ENCODE measurements at regions not wholly inside any gene's neighbourhood (a gene's known extent, or its start where the extent isn't known, plus 50 kb on each side); places are given as distances from the start of the nearest gene placed in this dataset.
"Not testable (repeated sequence)": the region's sequence is repeated elsewhere in the genome, so short reads cannot be mapped to it uniquely, and the experiment has no call there.

GRCh38 chr2:129379411-129379810 is 600.1 kb upstream of the RAB6C start:
- Histone ChIP-seq H3K9ac (ENCODE audit: low read depth, low read length) (no peak overlapping the region), H3K4me1 (ENCODE audit: insufficient read depth, low read length) (no peaks in the 10 kb centered on the region), H3K9me3 (ENCODE audit: insufficient read depth, low read depth, low read length) (no peaks in the 10 kb centered on the region), H3K36me3 (ENCODE audit: insufficient read depth, low read length) (no peaks in the 10 kb centered on the region), H3K27me3 (ENCODE audit: insufficient read depth, low read length) (no peaks in the 10 kb centered on the region), H3K27ac (ENCODE audit: low read depth, low read length) (no peak overlapping the region), H3K4me3 (ENCODE audit: low read length) (no peak overlapping the region)
- WGBS: 78% methylated on average over 3 of the region's 3 CpGs

- Histone ChIP-seq H3K9me3 (ENCODE audit: insufficient read depth, low read depth, low read length) (no peaks in the 10 kb centered on the region), H3K27ac (ENCODE audit: low read depth, low read length) (no peak overlapping the region), H3K4me1 (ENCODE audit: insufficient read depth, low read length) (no peaks in the 10 kb centered on the region), H3K9ac (ENCODE audit: low read depth, low read length) (no peak overlapping the region), H3K4me3 (ENCODE audit: low read length) (no peak overlapping the region), H3K36me3 (ENCODE audit: insufficient read depth, low read length) (no peaks in the 10 kb centered on the region), H3K27me3 (ENCODE audit: insufficient read depth, low read length) (no peaks in the 10 kb centered on the region)
Observed at GRCh38 chr2:129381789-129382188, 597.7 kb upstream of the RAB6C start.

DNA sequence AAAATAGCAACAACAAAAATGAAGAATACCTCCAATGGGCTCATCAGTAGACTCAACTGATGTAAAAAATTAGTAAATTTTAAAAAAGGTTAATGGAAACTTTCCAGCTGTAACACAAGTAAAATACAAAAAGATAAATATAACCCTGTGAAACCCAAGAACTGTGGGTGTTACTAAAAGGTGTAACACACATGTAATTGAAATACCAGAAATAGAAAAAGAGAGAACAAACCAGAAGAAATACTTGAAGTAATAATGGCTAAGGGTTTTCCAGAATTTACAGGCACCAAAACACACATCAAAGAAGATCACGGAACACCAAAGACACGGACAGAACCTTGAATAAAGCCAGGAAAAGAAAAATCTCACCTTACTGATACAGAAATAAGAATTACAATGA is 590.6 kb upstream of the RAB6C start:
- 92% methylated on average over 2 of the region's 2 CpGs for WGBS
- H3K4me1 ChIP-seq (ENCODE audit: insufficient read depth, low read length): no peaks in the 10 kb centered on the region
- H3K4me3 ChIP-seq (ENCODE audit: low read length): no peak overlapping the region
- H3K27me3 ChIP-seq (ENCODE audit: insufficient read depth, low read length): no peaks in the 10 kb centered on the region
- no peaks in the 10 kb centered on the region for H3K9me3 ChIP-seq (ENCODE audit: insufficient read depth, low read depth, low read length)
- H3K27ac ChIP-seq (ENCODE audit: low read depth, low read length): no peak overlapping the region
- no peaks in the 10 kb centered on the region for H3K36me3 ChIP-seq (ENCODE audit: insufficient read depth, low read length)
- H3K9ac ChIP-seq (ENCODE audit: low read depth, low read length): no peak overlapping the region

DNA sequence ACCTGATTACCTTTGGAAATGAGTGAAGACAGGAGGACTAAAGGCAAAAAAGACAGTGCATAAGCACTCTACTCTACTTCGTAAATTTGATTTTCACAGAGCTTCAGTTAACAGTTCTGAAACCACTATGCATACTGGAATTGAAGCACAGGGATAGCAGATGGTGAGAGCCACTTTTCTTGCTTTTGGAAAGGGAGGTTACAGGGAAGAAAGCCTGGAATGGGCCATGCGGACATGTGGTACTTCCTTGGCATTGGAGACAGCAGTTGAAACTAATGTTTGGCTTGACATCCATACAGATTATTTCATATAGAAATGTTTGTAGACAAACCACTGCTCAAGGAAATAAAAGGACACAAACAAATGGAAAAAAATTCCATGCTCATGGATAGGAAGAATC is 585.6 kb upstream of the RAB6C start:
- no peak overlapping the region for H3K9ac ChIP-seq (ENCODE audit: low read depth, low read length)
- H3K4me1 ChIP-seq (ENCODE audit: insufficient read depth, low read length): no peaks in the 10 kb centered on the region
- 82% methylated on average over 2 of the region's 2 CpGs for WGBS
- H3K4me3 ChIP-seq (ENCODE audit: low read length): no peak overlapping the region
- no peaks in the 10 kb centered on the region for H3K9me3 ChIP-seq (ENCODE audit: insufficient read depth, low read depth, low read length)
- H3K27me3 ChIP-seq (ENCODE audit: insufficient read depth, low read length): no peaks in the 10 kb centered on the region
- H3K36me3 ChIP-seq (ENCODE audit: insufficient read depth, low read length): no peaks in the 10 kb centered on the region
- no peak overlapping the region for H3K27ac ChIP-seq (ENCODE audit: low read depth, low read length)

GRCh38 chr2:129396980-129397599 is 582.4 kb upstream of the RAB6C start:
- 73% methylated on average over 3 of the region's 3 CpGs for WGBS
- Histone ChIP-seq H3K9ac (ENCODE audit: low read depth, low read length) (no peak overlapping the region), H3K9me3 (ENCODE audit: insufficient read depth, low read depth, low read length) (no peaks in the 10 kb centered on the region), H3K4me3 (ENCODE audit: low read length) (no peak overlapping the region), H3K4me1 (ENCODE audit: insufficient read depth, low read length) (no peaks in the 10 kb centered on the region), H3K27me3 (ENCODE audit: insufficient read depth, low read length) (no peaks in the 10 kb centered on the region), H3K36me3 (ENCODE audit: insufficient read depth, low read length) (no peaks in the 10 kb centered on the region), H3K27ac (ENCODE audit: low read depth, low read length) (no peak overlapping the region)

DNA sequence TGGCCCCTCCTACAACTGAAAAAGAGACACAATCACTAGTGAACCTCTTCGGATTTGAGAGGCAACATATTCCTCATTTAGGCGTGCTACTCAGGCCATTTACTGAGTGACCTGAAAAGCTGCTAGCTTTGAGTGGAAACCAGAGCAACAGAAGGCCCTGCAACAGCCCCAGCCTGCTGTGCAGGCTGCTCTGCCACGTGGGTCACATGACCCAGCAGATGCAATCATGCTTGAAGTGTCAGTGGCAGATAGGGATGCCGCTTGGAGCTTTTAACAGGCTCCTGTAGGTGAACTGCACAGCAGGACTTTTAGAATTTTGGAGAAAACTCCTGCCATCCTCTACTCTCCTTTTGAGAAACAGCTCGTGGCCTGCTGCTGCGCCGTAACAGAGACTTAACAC is 578.6 kb upstream of the RAB6C start:
- Histone ChIP-seq H3K27ac (ENCODE audit: low read depth, low read length) (no peak overlapping the region), H3K27me3 (ENCODE audit: insufficient read depth, low read length) (no peaks in the 10 kb centered on the region), H3K9ac (ENCODE audit: low read depth, low read length) (no peak overlapping the region), H3K4me1 (ENCODE audit: insufficient read depth, low read length) (no peaks in the 10 kb centered on the region), H3K9me3 (ENCODE audit: insufficient read depth, low read depth, low read length) (no peaks in the 10 kb centered on the region), H3K4me3 (ENCODE audit: low read length) (no peak overlapping the region), H3K36me3 (ENCODE audit: insufficient read depth, low read length) (no peaks in the 10 kb centered on the region)
- 83% methylated on average over 7 of the region's 7 CpGs for WGBS

- no peaks in the 10 kb centered on the region for H3K36me3 ChIP-seq (ENCODE audit: insufficient read depth, low read length)
- 89% methylated on average over 2 of the region's 2 CpGs for WGBS
Observed at GRCh38 chr2:129402076-129402475, 577.4 kb upstream of the RAB6C start.

GRCh38 chr2:129404000-129404685 is 575.3 kb upstream of the RAB6C start:
- Histone ChIP-seq H3K36me3 (ENCODE audit: insufficient read depth, low read length) (no peaks in the 10 kb centered on the region), H3K27me3 (ENCODE audit: insufficient read depth, low read length) (no peaks in the 10 kb centered on the region), H3K27ac (ENCODE audit: low read depth, low read length) (no peak overlapping the region), H3K4me3 (ENCODE audit: low read length) (no peak overlapping the region), H3K9ac (ENCODE audit: low read depth, low read length) (no peak overlapping the region), H3K9me3 (ENCODE audit: insufficient read depth, low read depth, low read length) (peaks cover 8% of the 10 kb centered on the region; the same call in 1 of the 2 replicates), H3K4me1 (ENCODE audit: insufficient read depth, low read length) (no peaks in the 10 kb centered on the region)
- WGBS: 62% methylated on average over 2 of the region's 2 CpGs

More at GRCh38 chr2:129402076-129402475, 577.4 kb upstream of the RAB6C start:
- no peaks in the 10 kb centered on the region for H3K9me3 ChIP-seq (ENCODE audit: insufficient read depth, low read depth, low read length)
- no peaks in the 10 kb centered on the region for H3K4me1 ChIP-seq (ENCODE audit: insufficient read depth, low read length)
- H3K9ac ChIP-seq (ENCODE audit: low read depth, low read length): no peak overlapping the region
- H3K4me3 ChIP-seq (ENCODE audit: low read length): no peak overlapping the region
- no peaks in the 10 kb centered on the region for H3K27me3 ChIP-seq (ENCODE audit: insufficient read depth, low read length)
- no peak overlapping the region for H3K27ac ChIP-seq (ENCODE audit: low read depth, low read length)

GRCh38 chr2:129408570-129408969 is 570.9 kb upstream of the RAB6C start:
- no peaks in the 10 kb centered on the region for H3K36me3 ChIP-seq (ENCODE audit: insufficient read depth, low read length)
- no peak overlapping the region for H3K4me3 ChIP-seq (ENCODE audit: low read length)
- H3K27me3 ChIP-seq (ENCODE audit: insufficient read depth, low read length): no peaks in the 10 kb centered on the region
- H3K4me1 ChIP-seq (ENCODE audit: insufficient read depth, low read length): no peaks in the 10 kb centered on the region
- 100% methylated on average over 1 of the region's 1 CpG for WGBS
- H3K27ac ChIP-seq (ENCODE audit: low read depth, low read length): no peak overlapping the region
- peaks cover 17% of the 10 kb centered on the region; the same call in 1 of the 2 replicates for H3K9me3 ChIP-seq (ENCODE audit: insufficient read depth, low read depth, low read length)
- no peak overlapping the region for H3K9ac ChIP-seq (ENCODE audit: low read depth, low read length)

- WGBS: 90% methylated on average over 15 of the region's 24 CpGs
- not testable (repeated sequence) for H3K4me1 ChIP-seq (ENCODE audit: insufficient read depth, low read length); H3K9ac ChIP-seq (ENCODE audit: low read depth, low read length); H3K27ac ChIP-seq (ENCODE audit: low read depth, low read length); H3K36me3 ChIP-seq (ENCODE audit: insufficient read depth, low read length); H3K27me3 ChIP-seq (ENCODE audit: insufficient read depth, low read length); H3K4me3 ChIP-seq (ENCODE audit: low read length); H3K9me3 ChIP-seq (ENCODE audit: insufficient read depth, low read depth, low read length)
Observed at GRCh38 chr2:129417041-129417440, 562.4 kb upstream of the RAB6C start.

GRCh38 chr2:129422028-129422427 is 557.4 kb upstream of the RAB6C start:
- Histone ChIP-seq H3K36me3 (ENCODE audit: insufficient read depth, low read length) (no peaks in the 10 kb centered on the region), H3K4me1 (ENCODE audit: insufficient read depth, low read length) (no peaks in the 10 kb centered on the region), H3K9ac (ENCODE audit: low read depth, low read length) (no peak overlapping the region), H3K27ac (ENCODE audit: low read depth, low read length) (no peak overlapping the region), H3K9me3 (ENCODE audit: insufficient read depth, low read depth, low read length) (peaks cover 3% of the 10 kb centered on the region; the same call in 1 of the 2 replicates), H3K4me3 (ENCODE audit: low read length) (no peak overlapping the region), H3K27me3 (ENCODE audit: insufficient read depth, low read length) (no peaks in the 10 kb centered on the region)
- 83% methylated on average over 1 of the region's 1 CpG for WGBS
